ENCODE measurements at regions not wholly inside any gene's neighbourhood (a gene's known extent, or its start where the extent isn't known, plus 50 kb on each side); places are given as distances from the start of the nearest gene placed in this dataset.

DNA sequence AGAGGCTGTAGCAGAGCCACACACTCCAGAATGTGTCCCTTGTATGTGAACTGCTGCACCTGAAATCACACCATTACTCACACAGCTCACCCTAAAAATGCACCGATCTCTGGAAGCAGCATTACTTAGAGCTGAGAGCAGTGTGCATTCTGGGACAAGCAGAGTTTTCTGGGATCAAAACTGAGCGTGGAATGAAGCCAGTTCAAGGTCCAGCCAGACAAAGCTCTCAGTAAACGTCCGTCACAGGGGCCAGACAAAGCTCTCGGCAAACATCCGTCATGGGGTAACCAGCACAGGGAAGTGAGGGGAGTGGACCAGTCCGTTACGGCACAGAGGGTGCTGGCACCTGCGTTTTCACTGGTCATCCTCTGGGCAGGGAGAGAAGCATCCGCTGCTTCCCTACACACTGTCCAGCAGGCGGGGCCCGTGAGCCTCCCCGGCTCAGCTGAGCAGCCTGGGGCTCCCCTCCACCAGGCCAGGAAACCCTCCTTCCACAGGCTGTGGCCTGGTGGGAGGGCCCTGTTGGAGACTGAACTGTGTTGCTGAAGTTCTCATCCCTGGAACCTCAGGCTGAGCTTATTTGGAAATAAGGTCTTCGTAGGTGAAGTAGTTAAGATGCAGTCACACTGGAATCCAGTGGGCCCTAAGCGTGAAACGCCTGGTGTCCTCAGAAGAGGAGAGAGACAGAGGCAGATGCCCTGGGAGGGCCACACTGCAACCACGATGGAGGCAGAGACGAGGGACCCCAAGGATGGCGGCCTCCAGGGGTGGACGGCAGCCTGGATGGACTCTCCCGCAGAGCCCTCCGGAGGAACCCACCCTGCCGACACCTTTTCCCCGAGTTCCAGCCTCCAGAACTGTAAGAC is 883.9 kb downstream of the BRD1 start:
- no peak overlapping the region for H3K4me3 Mint-ChIP-seq
- DNase-seq (ENCODE audit: low read depth, low spot score), result peak; percentile 40
- H3K4me1 Mint-ChIP-seq, result no peaks in the 10 kb centered on the region
- H3K27ac Mint-ChIP-seq (ENCODE audit: unreplicated experiment), result peak overlapping the region; percentile 22
- TF ChIP-seq, protein P1, sequence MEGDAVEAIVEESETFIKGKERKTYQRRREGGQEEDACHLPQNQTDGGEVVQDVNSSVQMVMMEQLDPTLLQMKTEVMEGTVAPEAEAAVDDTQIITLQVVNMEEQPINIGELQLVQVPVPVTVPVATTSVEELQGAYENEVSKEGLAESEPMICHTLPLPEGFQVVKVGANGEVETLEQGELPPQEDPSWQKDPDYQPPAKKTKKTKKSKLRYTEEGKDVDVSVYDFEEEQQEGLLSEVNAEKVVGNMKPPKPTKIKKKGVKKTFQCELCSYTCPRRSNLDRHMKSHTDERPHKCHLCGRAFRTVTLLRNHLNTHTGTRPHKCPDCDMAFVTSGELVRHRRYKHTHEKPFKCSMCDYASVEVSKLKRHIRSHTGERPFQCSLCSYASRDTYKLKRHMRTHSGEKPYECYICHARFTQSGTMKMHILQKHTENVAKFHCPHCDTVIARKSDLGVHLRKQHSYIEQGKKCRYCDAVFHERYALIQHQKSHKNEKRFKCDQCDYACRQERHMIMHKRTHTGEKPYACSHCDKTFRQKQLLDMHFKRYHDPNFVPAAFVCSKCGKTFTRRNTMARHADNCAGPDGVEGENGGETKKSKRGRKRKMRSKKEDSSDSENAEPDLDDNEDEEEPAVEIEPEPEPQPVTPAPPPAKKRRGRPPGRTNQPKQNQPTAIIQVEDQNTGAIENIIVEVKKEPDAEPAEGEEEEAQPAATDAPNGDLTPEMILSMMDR (conservative IDR thresholded peaks at IDR 0.05), result peak; percentile 68
- no peaks in the 10 kb centered on the region for H3K9me3 Mint-ChIP-seq
- no peaks in the 10 kb centered on the region for H3K36me3 Mint-ChIP-seq (ENCODE audit: low read depth)
- no peaks in the 10 kb centered on the region for H3K27me3 Mint-ChIP-seq (ENCODE audit: low read depth)

DNA sequence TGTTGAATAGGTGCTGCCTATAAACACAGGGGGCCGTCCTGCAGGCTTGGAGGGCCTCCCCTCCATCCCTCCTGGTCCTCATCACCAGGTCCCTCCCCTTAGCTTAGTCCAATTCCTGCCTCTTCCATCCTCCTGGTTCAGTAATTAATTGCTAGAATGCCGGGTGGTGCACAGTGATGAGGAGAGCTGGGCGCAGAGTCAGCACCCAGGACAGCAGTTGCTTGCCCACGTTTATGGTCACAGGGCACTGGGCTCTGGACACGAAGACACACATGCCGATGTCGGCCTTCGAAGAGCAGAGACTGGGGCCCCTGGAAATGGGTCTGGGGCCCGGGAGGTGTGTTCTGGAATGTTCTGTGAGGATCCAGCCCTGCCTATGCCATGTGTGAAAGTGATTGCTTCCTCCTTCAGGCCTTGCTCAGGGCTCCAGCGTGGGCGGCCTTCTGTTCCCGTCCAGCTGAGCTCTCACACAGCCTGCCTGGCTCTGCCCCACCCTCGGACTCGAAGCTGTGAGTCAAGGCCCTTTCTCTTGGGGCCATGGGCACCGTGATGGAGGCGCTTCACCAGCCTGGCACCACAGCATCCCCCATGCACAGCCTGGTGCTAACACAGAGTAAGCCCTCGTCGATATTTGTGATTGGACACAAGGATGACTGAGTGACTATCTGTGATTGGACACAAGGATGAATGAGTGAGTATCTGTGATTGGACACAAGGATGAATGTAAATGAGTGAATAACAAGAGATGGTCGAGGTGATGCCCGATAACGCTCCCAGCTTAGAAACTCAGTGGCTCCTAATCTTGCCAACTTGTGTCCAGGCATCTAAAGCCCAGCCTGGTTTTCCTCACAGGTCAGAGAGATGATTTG is 884.7 kb downstream of the BRD1 start:
- TF ChIP-seq, protein P1 (conservative IDR thresholded peaks at IDR 0.05), result no peak
- H3K4me1 Mint-ChIP-seq, result no peaks in the 10 kb centered on the region
- H3K4me3 Mint-ChIP-seq, result no peak overlapping the region
- peak overlapping the region; percentile 96 for H3K27ac Mint-ChIP-seq (ENCODE audit: unreplicated experiment)
- no peaks in the 10 kb centered on the region for H3K27me3 Mint-ChIP-seq (ENCODE audit: low read depth)
- DNase-seq (ENCODE audit: low read depth, low spot score), result no peak
- no peaks in the 10 kb centered on the region for H3K9me3 Mint-ChIP-seq
- no peaks in the 10 kb centered on the region for H3K36me3 Mint-ChIP-seq (ENCODE audit: low read depth)

DNA sequence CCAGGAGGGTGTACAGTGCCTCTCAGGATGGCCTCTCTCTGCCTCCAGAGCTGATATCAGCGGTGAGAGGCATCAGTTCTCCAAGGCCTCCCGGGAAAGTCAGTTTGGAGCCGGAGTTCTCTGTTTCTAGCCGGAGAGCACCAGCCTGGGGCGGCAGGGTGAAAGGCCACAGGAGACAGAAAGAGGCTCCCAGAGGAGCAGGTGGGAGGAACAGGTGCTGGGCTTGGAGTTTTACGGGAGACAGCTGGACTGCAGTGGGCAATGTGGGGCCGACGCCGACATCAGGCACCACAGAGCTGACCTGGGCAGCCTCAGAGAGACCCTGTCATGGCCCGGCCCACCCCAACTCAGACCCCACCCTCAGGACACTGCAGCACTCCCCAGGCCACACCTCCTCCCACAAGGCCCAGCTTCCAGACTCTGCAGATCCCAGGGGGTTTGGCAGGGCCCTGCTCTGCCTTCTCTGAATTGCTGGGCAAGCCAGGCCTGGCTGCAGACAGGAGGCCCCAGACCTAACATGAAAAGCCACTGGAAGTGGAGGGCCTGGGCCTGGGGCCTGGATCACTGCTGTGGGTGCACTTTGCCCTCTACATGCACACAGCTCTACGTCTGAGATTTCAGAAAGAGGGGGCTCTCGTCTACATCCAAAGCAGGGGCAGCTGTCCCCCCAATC is 885.6 kb downstream of the BRD1 start:
- Mint-ChIP-seq H3K4me1 (peaks cover 4% of the 10 kb centered on the region), H3K9me3 (no peaks in the 10 kb centered on the region), H3K27me3 (ENCODE audit: low read depth) (no peaks in the 10 kb centered on the region), H3K4me3 (no peak overlapping the region), H3K27ac (ENCODE audit: unreplicated experiment) (no peak overlapping the region), H3K36me3 (ENCODE audit: low read depth) (no peaks in the 10 kb centered on the region)
- TF ChIP-seq, protein P1 (conservative IDR thresholded peaks at IDR 0.05), result no peak
- DNase-seq (ENCODE audit: low read depth, low spot score), result no peak

DNA sequence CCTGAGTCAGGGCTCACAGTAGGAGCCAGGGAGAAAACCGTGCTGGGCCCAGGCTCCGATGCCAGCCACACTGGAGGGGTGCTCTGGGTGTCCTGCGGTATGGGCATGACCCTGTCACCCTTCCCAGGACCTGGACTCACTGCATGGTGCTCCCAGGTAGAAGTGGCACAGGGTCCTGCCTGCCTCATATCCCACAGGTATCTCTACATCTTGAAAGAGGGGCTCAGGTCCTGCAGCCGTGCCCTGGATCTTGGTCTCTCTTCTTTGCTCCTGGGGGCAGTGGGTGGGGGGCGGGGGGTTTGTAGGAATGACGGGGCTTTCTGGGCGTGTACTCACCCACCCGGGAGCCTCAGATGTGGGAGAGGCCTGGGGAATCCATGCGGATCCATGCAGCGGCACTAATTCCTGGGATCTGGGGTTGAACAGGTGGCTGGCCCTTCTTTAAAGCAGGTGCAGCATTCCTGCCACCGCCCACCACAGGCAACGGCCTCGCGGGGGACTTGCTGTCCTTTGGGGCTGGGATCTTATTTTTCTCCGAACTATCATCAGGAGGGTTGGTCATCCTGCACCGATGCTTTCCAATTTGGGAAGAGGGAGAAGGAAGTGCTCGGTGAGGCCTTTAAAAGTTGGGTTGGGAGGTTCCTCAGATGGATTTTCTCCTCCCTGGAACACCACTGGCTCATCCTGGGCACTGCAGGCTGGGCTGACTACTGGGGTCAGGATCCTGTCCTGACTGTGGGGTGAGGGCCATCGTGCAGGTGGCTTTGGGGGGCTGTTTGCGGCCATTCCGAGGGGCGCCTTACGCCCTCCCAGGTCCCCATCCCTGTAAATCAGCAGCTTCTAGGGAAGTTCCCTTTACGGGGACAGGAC is 886.4 kb downstream of the BRD1 start:
- DNase-seq (ENCODE audit: low read depth, low spot score), result no peak
- H3K27ac Mint-ChIP-seq (ENCODE audit: unreplicated experiment), result no peak overlapping the region
- no peak overlapping the region for H3K4me3 Mint-ChIP-seq
- TF ChIP-seq, protein P1 (conservative IDR thresholded peaks at IDR 0.05), result no peak
- H3K4me1 Mint-ChIP-seq, result peaks cover 7% of the 10 kb centered on the region
- H3K9me3 Mint-ChIP-seq, result no peaks in the 10 kb centered on the region
- no peaks in the 10 kb centered on the region for H3K36me3 Mint-ChIP-seq (ENCODE audit: low read depth)
- no peaks in the 10 kb centered on the region for H3K27me3 Mint-ChIP-seq (ENCODE audit: low read depth)

All from neural crest cell (in vitro differentiated cells).